Breast epithelium (tissue), 4 donors: ENCODE measurements at regions not wholly inside any gene's neighbourhood (a gene's known extent, or its start where the extent isn't known, plus 50 kb on each side); places are given as distances from the start of the nearest gene placed in this dataset.

Source experiments
- DNase-seq, 2 donors: peaks; one replicate each; pipeline ENCODE4 v3.0.0-alpha.2; 2019; ENCODE audit warnings: low spot score in 2 of 2
- H3K27ac ChIP-seq, 2 donors: fragments of 200-600 bp; sonication (generic) in 1 of 2; one replicate each; pipeline ENCODE4 v1.5.1; 2016 to 2019; ENCODE audit warnings: mild to moderate bottlenecking in 1 of 2
- H3K27me3 ChIP-seq, 2 donors: fragments of 200-600 bp; sonication (generic) in 1 of 2; one replicate each; pipeline versions ENCODE4 v1.5.1 to v1.6.0; 2017 to 2019; ENCODE audit warnings: control low read depth in 1 of 2, mild to moderate bottlenecking in 1 of 2
- H3K36me3 ChIP-seq: fragments of 200-600 bp; one replicate; pipeline ENCODE4 v1.5.1; 2019
- H3K4me1 ChIP-seq, 2 donors: fragments of 200-600 bp; sonication (generic); one replicate each; pipeline ENCODE4 v1.5.1; 2016 to 2019; ENCODE audit warnings: control low read depth in 1 of 2
- H3K4me3 ChIP-seq, 3 donors: fragments of 200-600 bp; sonication (generic); 1 replicate in 2 of 3; 2 replicates in 1 of 3; pipeline ENCODE4 v1.5.1; 2016 to 2019; ENCODE audit warnings: mild to moderate bottlenecking in 3 of 3, moderate library complexity in 2 of 3
- H3K9me3 ChIP-seq, 2 donors: fragments of 200-600 bp; sonication (generic) in 1 of 2; one replicate each; pipeline ENCODE4 v1.5.1; 2016 to 2019; ENCODE audit warnings: control low read depth in 1 of 2
- CTCF ChIP-seq, 3 donors: fragments of 450-650 bp; IDR thresholded peaks; one replicate each; pipeline ENCODE4 v1.5.1; 2016 to 2017; ENCODE audit warnings: antibody characterized with exemption in 3 of 3, mild to moderate bottlenecking in 3 of 3, moderate library complexity in 3 of 3
- POLR2A ChIP-seq: fragments of 450-650 bp; IDR thresholded peaks from one replicate; pipeline ENCODE4 v1.6.1; 2016; ENCODE audit warnings: antibody characterized with exemption, mild to moderate bottlenecking, moderate library complexity
- POLR2AphosphoS5 ChIP-seq, 3 donors: sonication (generic); formaldehyde crosslinking; IDR thresholded peaks; one replicate each; pipeline ENCODE4 v1.6.1; 2017; ENCODE audit warnings: antibody characterized with exemption in 3 of 3
- intact Hi-C: fragments of 100-400 bp; cut with DNase I; formaldehyde crosslinking; loops from one replicate; pipeline ENCODE4 v1.15.1; 2023; ENCODE audit warnings: low total_unique reads

- Histone ChIP-seq H3K9me3 (no peaks in the 10 kb centered on the region), H3K4me1 (no peaks in the 10 kb centered on the region), H3K27ac (no peak overlapping the region), H3K27me3 (peaks cover 0 to 2% of the 10 kb centered on the region in 2 donors), H3K36me3 (no peaks in the 10 kb centered on the region), H3K4me3 (no peak overlapping the region)
- TF ChIP-seq POLR2AphosphoS5 (IDR thresholded peaks at IDR 0.05) (no peak), CTCF (IDR thresholded peaks at IDR 0.05) (no peak), POLR2A (no peak)
- no peak for DNase-seq
- intact Hi-C loops: no loop called here
Measured at GRCh38 chr17:36683387-36683786, 82.0 kb downstream of the MRM1 start.

GRCh38 chr17:36684134-36684533, 82.8 kb downstream of the MRM1 start:
- no peak overlapping the region for H3K27ac ChIP-seq
- no peak for TF ChIP-seq POLR2AphosphoS5 (IDR thresholded peaks at IDR 0.05)
- no peak for TF ChIP-seq POLR2A
- TF ChIP-seq CTCF (IDR thresholded peaks at IDR 0.05): no peak
- no peak for DNase-seq
- no peaks in the 10 kb centered on the region for H3K4me1 ChIP-seq
- no peaks in the 10 kb centered on the region for H3K36me3 ChIP-seq
- intact Hi-C loops: no loop called here
- H3K9me3 ChIP-seq: no peaks in the 10 kb centered on the region
- H3K27me3 ChIP-seq: peaks cover 0 to 2% of the 10 kb centered on the region in 2 donors
- no peak overlapping the region for H3K4me3 ChIP-seq

- Histone ChIP-seq H3K9me3 (no peaks in the 10 kb centered on the region), H3K27me3 (peaks cover 0 to 2% of the 10 kb centered on the region in 2 donors), H3K27ac (no peak overlapping the region), H3K4me3 (no peak overlapping the region), H3K4me1 (no peaks in the 10 kb centered on the region), H3K36me3 (no peaks in the 10 kb centered on the region)
- no peak for DNase-seq
- intact Hi-C loops: no loop called here
- TF ChIP-seq POLR2A (no peak), POLR2AphosphoS5 (IDR thresholded peaks at IDR 0.05) (no peak)
Measured at GRCh38 chr17:36686123-36686669, 84.8 kb downstream of the MRM1 start.

GRCh38 chr17:36687736-36688135, 86.4 kb downstream of the MRM1 start:
- Histone ChIP-seq H3K4me3 (no peak overlapping the region), H3K36me3 (no peaks in the 10 kb centered on the region), H3K4me1 (no peaks in the 10 kb centered on the region), H3K27ac (no peak overlapping the region), H3K9me3 (no peaks in the 10 kb centered on the region), H3K27me3 (peaks cover 0 to 2% of the 10 kb centered on the region in 2 donors)
- no peak for TF ChIP-seq CTCF (IDR thresholded peaks at IDR 0.05)
- no peak for TF ChIP-seq POLR2A
- no peak for TF ChIP-seq POLR2AphosphoS5 (IDR thresholded peaks at IDR 0.05)
- no peak for DNase-seq
- intact Hi-C loops: no loop called here

- Histone ChIP-seq H3K9me3 (no peaks in the 10 kb centered on the region), H3K4me3 (no peak overlapping the region), H3K4me1 (no peaks in the 10 kb centered on the region), H3K36me3 (no peaks in the 10 kb centered on the region), H3K27me3 (peaks cover 0 to 2% of the 10 kb centered on the region in 2 donors), H3K27ac (no peak overlapping the region)
- no peak for DNase-seq
- intact Hi-C loops: no loop called here
- TF ChIP-seq CTCF (IDR thresholded peaks at IDR 0.05): no peak
- no peak for TF ChIP-seq POLR2A
- no peak for TF ChIP-seq POLR2AphosphoS5 (IDR thresholded peaks at IDR 0.05)
Measured at GRCh38 chr17:36689089-36689667, 87.8 kb downstream of the MRM1 start.
